ENCODE measurements at regions not wholly inside any gene's neighbourhood (a gene's known extent, or its start where the extent isn't known, plus 50 kb on each side); places are given as distances from the start of the nearest gene placed in this dataset.

GRCh38 chr3:99218468-99218867, 317.0 kb upstream of the DCBLD2 start:
- ATAC-seq (no peak), FAIRE-seq (no peak)
- intact Hi-C loops (cut with micrococcal nuclease; ENCODE audit: unreplicated experiment), result no loop called here

More at GRCh38 chr3:99218468-99218867, 317.0 kb upstream of the DCBLD2 start:
- CTCF ChIA-PET, result no interaction called here
- BruUV-seq (replicated peaks), result no TSS peak
- no peaks in the 10 kb centered on the region for H4K20me1 ChIP-seq (ENCODE audit: control insufficient read depth, insufficient read depth)
- H3K4me1 ChIP-seq (ENCODE audit: control insufficient read depth, insufficient read depth, low read length), result no peaks in the 10 kb centered on the region
- no peak for DNase-seq (ENCODE audit: low read depth, low spot score)
- H3K36me3 ChIP-seq (ENCODE audit: control insufficient read depth in 2 of 2, insufficient read depth in 2 of 2, low read length in 1 of 2), result no peaks in the 10 kb centered on the region
- no peak overlapping the region for H3K4me3 ChIP-seq
- no peak overlapping the region for H2AFZ ChIP-seq (ENCODE audit: control insufficient read depth, low read depth, low read length)
- POLR2A ChIA-PET, result no interaction called here
- H3K27me3 ChIP-seq (replicated peaks in 1 of 2; ENCODE audit: control insufficient read depth in 2 of 2, insufficient read depth in 2 of 2, low read length in 1 of 2), result no peaks in the 10 kb centered on the region
- SMC1A ChIA-PET (ENCODE audit: uncharacterized antibody, unreplicated experiment), result no interaction called here
- H3K9me3 ChIP-seq (replicated peaks; ENCODE audit: control insufficient read depth, insufficient read depth, low read length), result no peaks in the 10 kb centered on the region
- in situ Hi-C loops (cut with MboI), result no loop called here
- no peak overlapping the region for H3K4me2 ChIP-seq (ENCODE audit: control insufficient read depth, insufficient read depth)
- WGBS (ENCODE audit: insufficient coverage, insufficient replicate concordance, low lambda C conversion rate, missing lambda C conversion rate), result 0% methylated on average over 1 of the region's 1 CpG
- H3K27ac ChIP-seq (ENCODE audit: control insufficient read depth, insufficient read depth), result no peak overlapping the region
- no peak overlapping the region for H3K9ac ChIP-seq (ENCODE audit: control insufficient read depth, insufficient read depth, low read length)
- RAD21 ChIA-PET (ENCODE audit: unreplicated experiment), result no interaction called here
- H3K79me2 ChIP-seq (ENCODE audit: control insufficient read depth, insufficient read depth, low read length), result no peaks in the 10 kb centered on the region
- TF ChIP-seq, protein P1, sequence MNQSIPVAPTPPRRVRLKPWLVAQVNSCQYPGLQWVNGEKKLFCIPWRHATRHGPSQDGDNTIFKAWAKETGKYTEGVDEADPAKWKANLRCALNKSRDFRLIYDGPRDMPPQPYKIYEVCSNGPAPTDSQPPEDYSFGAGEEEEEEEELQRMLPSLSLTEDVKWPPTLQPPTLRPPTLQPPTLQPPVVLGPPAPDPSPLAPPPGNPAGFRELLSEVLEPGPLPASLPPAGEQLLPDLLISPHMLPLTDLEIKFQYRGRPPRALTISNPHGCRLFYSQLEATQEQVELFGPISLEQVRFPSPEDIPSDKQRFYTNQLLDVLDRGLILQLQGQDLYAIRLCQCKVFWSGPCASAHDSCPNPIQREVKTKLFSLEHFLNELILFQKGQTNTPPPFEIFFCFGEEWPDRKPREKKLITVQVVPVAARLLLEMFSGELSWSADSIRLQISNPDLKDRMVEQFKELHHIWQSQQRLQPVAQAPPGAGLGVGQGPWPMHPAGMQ (IDR thresholded peaks at IDR 0.05; ENCODE audit: borderline replicate concordance), result no peak
- TF ChIP-seq MEF2A (IDR thresholded peaks at IDR 0.05; ENCODE audit: insufficient read depth, low read depth, low read length), result no peak
- TF ChIP-seq ZZZ3 (IDR thresholded peaks at IDR 0.05; ENCODE audit: control insufficient read depth, insufficient read length, low read depth), result no peak
- TF ChIP-seq CTCF (IDR thresholded peaks at IDR 0.05 in 2 of 3, conservative IDR thresholded peaks at IDR 0.05 in 1 of 3; ENCODE audit: control insufficient read depth in 2 of 3, extremely low read depth in 1 of 3, insufficient read depth in 1 of 3, low read depth in 3 of 3, low read length in 3 of 3), result no peak
- no peak for TF ChIP-seq NFYA (IDR thresholded peaks at IDR 0.05; ENCODE audit: borderline replicate concordance, low read depth, low read length)
- TF ChIP-seq KLF5 (IDR thresholded peaks at IDR 0.05; ENCODE audit: partially characterized antibody), result no peak
- no peak for TF ChIP-seq RBBP5 (conservative IDR thresholded peaks at IDR 0.05)
- TF ChIP-seq MYC (IDR thresholded peaks at IDR 0.05; ENCODE audit: insufficient read depth, insufficient read length, insufficient replicate concordance, low read length, severe bottlenecking), result no peak
- TF ChIP-seq FOXM1 (IDR thresholded peaks at IDR 0.05; ENCODE audit: low read depth, low read length), result no peak
